Lung (tissue), 11 donors: ENCODE measurements at regions not wholly inside any gene's neighbourhood (a gene's known extent, or its start where the extent isn't known, plus 50 kb on each side); places are given as distances from the start of the nearest gene placed in this dataset.

Source experiments
- ATAC-seq: fragments of 200-7000 bp; cut with Tn5 transposase; one replicate; pipeline ENCODE4 v1.9.1; 2020; ENCODE audit warnings: moderate number of reproducible peaks; ENCODE audit not compliant: insufficient read depth, low FRiP score
- DNase-seq, 3 donors: peaks; one replicate each; pipeline ENCODE4 v3.0.0-alpha.2; 2013 to 2017
- H3K27ac ChIP-seq, 2 donors: one replicate each; pipeline ENCODE4 v1.5.1; 2013; ENCODE audit warnings: mild to moderate bottlenecking in 2 of 2, moderate library complexity in 2 of 2, control low read depth in 1 of 2, inconsistent platforms in 1 of 2, low read depth in 1 of 2, low read length in 1 of 2
- H3K27me3 ChIP-seq, 3 donors: one replicate each; pipeline ENCODE4 v1.5.1; 2013; ENCODE audit warnings: low read length in 2 of 3; ENCODE audit not compliant: control insufficient read depth in 3 of 3, insufficient read depth in 3 of 3
- H3K36me3 ChIP-seq, 4 donors: one replicate each; pipeline ENCODE4 v1.5.1; 2013; ENCODE audit warnings: low read length in 4 of 4, mild to moderate bottlenecking in 1 of 4, moderate library complexity in 1 of 4; ENCODE audit not compliant: control insufficient read depth in 4 of 4, insufficient read depth in 4 of 4
- H3K4me1 ChIP-seq, 5 donors: one replicate each; pipeline ENCODE4 v1.5.1; 2013; ENCODE audit warnings: low read length in 5 of 5, mild to moderate bottlenecking in 2 of 5, moderate library complexity in 1 of 5; ENCODE audit not compliant: control insufficient read depth in 5 of 5, insufficient read depth in 5 of 5
- H3K4me3 ChIP-seq: one replicate; pipeline ENCODE4 v1.5.1; 2013; ENCODE audit warnings: mild to moderate bottlenecking, control low read depth, moderate library complexity
- H3K9ac ChIP-seq, 2 donors: one replicate each; pipeline ENCODE4 v1.5.1; 2013; ENCODE audit warnings: low read length in 2 of 2, control low read depth in 1 of 2; ENCODE audit not compliant: insufficient read depth in 1 of 2
- H3K9me3 ChIP-seq, 4 donors: one replicate each; pipeline ENCODE4 v1.5.1; 2013; ENCODE audit warnings: low read length in 3 of 4, mild to moderate bottlenecking in 1 of 4, moderate library complexity in 1 of 4; ENCODE audit not compliant: control insufficient read depth in 4 of 4, insufficient read depth in 3 of 4
- WGBS, 2 donors: extraction: QIAGEN DNeasy Blood & Tissue Kit; methylation state at CpG; one replicate each; pipeline ENCODE4 v1.1.7; 2013; 5-methylcytosine and 5-hydroxymethylcytosine counted together
- TF ChIP-seq, protein P1 (sequence below): IDR thresholded peaks from 2 replicates; pipeline ENCODE4 v1.5.1; 2012; ENCODE audit warnings: mild to moderate bottlenecking; ENCODE audit errors: control extremely low read depth, extremely low read depth
- donor health status: control.
- donor health status: control.
- donor health status: Bipolar disorder and iron deficiency.
- donor health status: healthy.
- donor health status: DM: yes; HTN: yes; CAD: no.

DNA sequence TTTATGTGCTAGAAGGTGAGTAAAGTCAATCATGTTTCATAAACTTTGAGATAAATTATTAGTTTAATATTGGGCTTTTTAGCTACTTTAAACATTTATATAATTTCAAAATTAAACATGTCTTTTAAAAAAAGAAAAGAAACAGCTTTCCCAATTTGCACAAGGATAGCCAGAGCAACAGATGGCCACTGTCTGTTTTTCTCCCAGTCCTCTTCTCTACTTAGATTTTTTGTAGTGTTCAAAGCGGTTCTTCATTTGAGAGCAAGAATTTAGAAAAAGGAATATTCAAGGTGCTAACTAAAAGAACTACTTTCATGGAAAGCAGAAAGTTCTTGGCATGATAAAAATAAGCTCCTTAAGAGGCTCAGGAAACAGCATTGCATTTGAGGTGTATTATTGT is 128.3 kb upstream of the MIR17HG start:
- ATAC-seq, result no peak
- WGBS, 2 donors, result 95 to 100% methylated on average over 1 of the region's 1 CpG
- Histone ChIP-seq H3K9me3 (no peaks in the 10 kb centered on the region), H3K4me3 (no peak overlapping the region), H3K36me3 (no peaks in the 10 kb centered on the region), H3K9ac (no peak overlapping the region), H3K27ac (no peak overlapping the region), H3K4me1 (peaks cover 0 to 5% (median 0%) of the 10 kb centered on the region in 5 donors), H3K27me3 (peaks cover 0 to 2% (median 0%) of the 10 kb centered on the region in 3 donors)
- DNase-seq, result no peak
- TF ChIP-seq, protein P1, sequence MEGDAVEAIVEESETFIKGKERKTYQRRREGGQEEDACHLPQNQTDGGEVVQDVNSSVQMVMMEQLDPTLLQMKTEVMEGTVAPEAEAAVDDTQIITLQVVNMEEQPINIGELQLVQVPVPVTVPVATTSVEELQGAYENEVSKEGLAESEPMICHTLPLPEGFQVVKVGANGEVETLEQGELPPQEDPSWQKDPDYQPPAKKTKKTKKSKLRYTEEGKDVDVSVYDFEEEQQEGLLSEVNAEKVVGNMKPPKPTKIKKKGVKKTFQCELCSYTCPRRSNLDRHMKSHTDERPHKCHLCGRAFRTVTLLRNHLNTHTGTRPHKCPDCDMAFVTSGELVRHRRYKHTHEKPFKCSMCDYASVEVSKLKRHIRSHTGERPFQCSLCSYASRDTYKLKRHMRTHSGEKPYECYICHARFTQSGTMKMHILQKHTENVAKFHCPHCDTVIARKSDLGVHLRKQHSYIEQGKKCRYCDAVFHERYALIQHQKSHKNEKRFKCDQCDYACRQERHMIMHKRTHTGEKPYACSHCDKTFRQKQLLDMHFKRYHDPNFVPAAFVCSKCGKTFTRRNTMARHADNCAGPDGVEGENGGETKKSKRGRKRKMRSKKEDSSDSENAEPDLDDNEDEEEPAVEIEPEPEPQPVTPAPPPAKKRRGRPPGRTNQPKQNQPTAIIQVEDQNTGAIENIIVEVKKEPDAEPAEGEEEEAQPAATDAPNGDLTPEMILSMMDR, result no peak

DNA sequence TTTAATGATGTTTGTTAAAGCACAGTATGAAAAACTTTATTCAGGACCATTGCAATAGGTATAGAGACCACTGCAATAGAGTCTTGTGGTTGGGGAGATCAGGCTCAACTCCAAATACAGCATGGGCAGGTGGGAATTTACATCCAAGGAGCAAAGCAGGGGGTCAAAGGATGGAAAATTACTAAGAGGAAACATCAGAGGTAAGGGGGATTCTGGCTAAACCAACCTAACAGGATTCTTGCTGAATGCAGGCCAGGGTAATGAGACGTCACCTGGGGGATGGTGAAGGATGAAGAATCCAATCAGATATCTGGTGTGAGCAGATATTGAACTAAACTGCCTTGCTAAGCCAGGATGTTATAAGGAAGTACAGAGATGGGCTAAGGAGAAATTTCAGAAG is 126.6 kb upstream of the MIR17HG start:
- no peak overlapping the region for H3K9ac ChIP-seq

DNA sequence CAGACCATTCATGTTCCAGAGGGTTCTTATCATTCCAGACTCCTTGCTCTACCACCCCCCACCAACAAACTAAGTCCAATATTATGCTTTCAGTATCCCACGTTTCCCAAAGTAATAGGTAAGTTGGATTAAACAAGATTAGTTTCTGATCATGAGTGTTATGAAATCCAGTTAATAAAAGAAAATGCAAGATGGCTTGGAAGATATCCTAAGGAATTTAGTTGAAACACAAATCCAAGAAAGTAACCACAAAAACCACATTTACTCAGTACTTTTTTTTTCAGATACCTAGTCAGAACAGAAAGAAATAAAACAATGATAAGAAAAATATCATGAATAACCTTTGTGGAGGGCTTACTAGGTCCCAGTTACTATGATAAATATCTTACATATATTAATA is 119.4 kb upstream of the MIR17HG start:
- TF ChIP-seq, protein P1, result no peak
- Histone ChIP-seq H3K9me3 (peaks cover 0 to 2% (median 0%) of the 10 kb centered on the region in 4 donors), H3K27ac (no peak overlapping the region), H3K9ac (no peak overlapping the region), H3K27me3 (no peaks in the 10 kb centered on the region), H3K4me1 (no peaks in the 10 kb centered on the region), H3K4me3 (no peak overlapping the region), H3K36me3 (no peaks in the 10 kb centered on the region)
- WGBS, 2 donors, result 51 to 68% methylated on average over 1 of the region's 1 CpG
- ATAC-seq (no peak), DNase-seq (no peak)

More for the DNA sequence above, 126.6 kb upstream of the MIR17HG start:
- Histone ChIP-seq H3K27ac (no peak overlapping the region), H3K4me3 (no peak overlapping the region), H3K36me3 (no peaks in the 10 kb centered on the region), H3K4me1 (peaks cover 0 to 5% (median 0%) of the 10 kb centered on the region in 5 donors), H3K9me3 (peaks cover 0 to 2% (median 0%) of the 10 kb centered on the region in 4 donors), H3K27me3 (peaks cover 0 to 2% (median 0%) of the 10 kb centered on the region in 3 donors)
- no peak for DNase-seq
- 60 to 78% methylated on average over 1 of the region's 1 CpG for WGBS, 2 donors
- TF ChIP-seq, protein P1, result no peak
- no peak for ATAC-seq

DNA sequence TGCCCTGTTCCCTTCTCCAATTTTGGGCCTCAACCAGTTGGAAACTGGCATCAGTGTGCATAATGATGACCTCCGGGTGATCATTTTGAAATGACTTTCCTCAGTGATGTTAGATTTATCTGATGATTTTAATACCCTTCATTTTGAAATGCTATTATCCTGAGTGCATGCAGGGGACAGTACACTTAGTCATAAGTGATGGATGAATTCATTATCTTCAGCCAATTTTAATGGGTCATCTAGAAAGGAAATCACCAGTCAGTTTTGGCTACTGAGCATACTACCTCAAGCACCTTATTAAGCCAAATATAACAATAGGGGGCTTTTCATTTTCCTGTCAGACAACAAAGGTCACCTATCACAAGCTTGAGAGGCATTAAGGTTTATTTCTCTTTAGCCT is 118.5 kb upstream of the MIR17HG start:
- no peak overlapping the region for H3K9ac ChIP-seq
- no peaks in the 10 kb centered on the region for H3K4me1 ChIP-seq
- peaks cover 0 to 2% (median 0%) of the 10 kb centered on the region in 4 donors for H3K9me3 ChIP-seq
- 71 to 88% methylated on average over 1 of the region's 1 CpG for WGBS, 2 donors
- no peak overlapping the region for H3K27ac ChIP-seq
- no peaks in the 10 kb centered on the region for H3K36me3 ChIP-seq
- no peak overlapping the region for H3K4me3 ChIP-seq
- TF ChIP-seq, protein P1, result no peak
- no peak for ATAC-seq
- DNase-seq, result no peak
- H3K27me3 ChIP-seq, result no peaks in the 10 kb centered on the region
